GM12891 (cell line): ENCODE measurements at regions not wholly inside any gene's neighbourhood (a gene's known extent, or its start where the extent isn't known, plus 50 kb on each side); places are given as distances from the start of the nearest gene placed in this dataset.

Experiments
- POLR2A ChIP-seq: IDR thresholded peaks from 2 replicates; pipeline ENCODE4 v1.6.1; 2011; ENCODE audit warnings: low read depth, low read length, control low read depth
- POLR2AphosphoS5 ChIP-seq: IDR thresholded peaks from 2 replicates; pipeline ENCODE4 v1.6.1; 2011; ENCODE audit warnings: low read depth, low read length, control low read depth
- POU2F2 ChIP-seq: IDR thresholded peaks from 2 replicates; pipeline ENCODE4 v1.6.1; 2011; ENCODE audit warnings: low read depth, mild to moderate bottlenecking, control low read depth, low read length, moderate library complexity
- SPI1 ChIP-seq: IDR thresholded peaks from 2 replicates; pipeline ENCODE4 v1.6.1; 2011; ENCODE audit warnings: low read depth, low read length, control low read depth
- TAF1 ChIP-seq: IDR thresholded peaks from 2 replicates; pipeline ENCODE4 v1.6.1; 2011; ENCODE audit warnings: low read depth, low read length, control low read depth

GRCh38 chr2:145503511-145503910 lies 983.6 kb upstream of the ZEB2 start:
- TF ChIP-seq TAF1 (no peak), POLR2A (no peak), POLR2AphosphoS5 (no peak), SPI1 (no peak), POU2F2 (no peak)
